Thymus (tissue), 11 donors: ENCODE measurements at regions not wholly inside any gene's neighbourhood (a gene's known extent, or its start where the extent isn't known, plus 50 kb on each side); places are given as distances from the start of the nearest gene placed in this dataset.

Experiments
- DNase-seq, 9 donors: peaks; one replicate each; pipeline ENCODE4 v3.0.0-alpha.2; 2013; ENCODE audit warnings: low spot score in 9 of 9, low read depth in 6 of 9, missing footprints in 1 of 9
- H3K27ac ChIP-seq, 2 donors: one replicate each; pipeline ENCODE4 v1.5.1; 2013; ENCODE audit warnings: control low read depth in 1 of 2, low read depth in 1 of 2, low read length in 1 of 2, mild to moderate bottlenecking in 1 of 2, moderate library complexity in 1 of 2
- H3K27me3 ChIP-seq, 2 donors: one replicate each; pipeline ENCODE4 v1.5.1; 2013; ENCODE audit warnings: low read length in 1 of 2; ENCODE audit not compliant: control insufficient read depth in 2 of 2, insufficient read depth in 1 of 2
- H3K36me3 ChIP-seq, 2 donors: one replicate each; pipeline ENCODE4 v1.5.1; 2013; ENCODE audit warnings: low read length in 1 of 2, mild to moderate bottlenecking in 1 of 2, moderate library complexity in 1 of 2; ENCODE audit not compliant: control insufficient read depth in 2 of 2, insufficient read depth in 2 of 2
- H3K4me1 ChIP-seq, 2 donors: one replicate each; pipeline ENCODE4 v1.5.1; 2013; ENCODE audit warnings: low read length in 2 of 2; ENCODE audit not compliant: control insufficient read depth in 2 of 2, insufficient read depth in 2 of 2
- H3K4me3 ChIP-seq, 2 donors: one replicate each; pipeline ENCODE4 v1.5.1; 2013; ENCODE audit warnings: low read length in 2 of 2, control low read depth in 1 of 2, mild to moderate bottlenecking in 1 of 2
- H3K9me3 ChIP-seq, 2 donors: one replicate each; pipeline ENCODE4 v1.5.1; 2013; ENCODE audit warnings: low read length in 1 of 2, mild to moderate bottlenecking in 1 of 2; ENCODE audit not compliant: control insufficient read depth in 2 of 2, insufficient read depth in 1 of 2
- WGBS: extraction: QIAGEN DNeasy Blood & Tissue Kit; methylation state at CpG from one replicate; pipeline ENCODE4 v1.1.7; 2013; 5-methylcytosine and 5-hydroxymethylcytosine counted together
- donor health status: healthy.

- Histone ChIP-seq H3K27ac (no peak overlapping the region), H3K36me3 (no peaks in the 10 kb centered on the region), H3K4me1 (no peaks in the 10 kb centered on the region), H3K9me3 (no peaks in the 10 kb centered on the region), H3K4me3 (no peak overlapping the region), H3K27me3 (no peaks in the 10 kb centered on the region)
- DNase-seq = no peak
- 88% methylated on average over 4 of the region's 4 CpGs for WGBS
Measured at GRCh38 chr16:56073508-56073907, 117.8 kb upstream of the GNAO1 start.

- 90% methylated on average over 4 of the region's 4 CpGs for WGBS
- no peak for DNase-seq
- H3K4me1 ChIP-seq = no peaks in the 10 kb centered on the region
- H3K9me3 ChIP-seq = no peaks in the 10 kb centered on the region
- H3K4me3 ChIP-seq = no peak overlapping the region
- no peak overlapping the region for H3K27ac ChIP-seq
- H3K27me3 ChIP-seq = no peaks in the 10 kb centered on the region
- H3K36me3 ChIP-seq = no peaks in the 10 kb centered on the region
Measured at GRCh38 chr16:56072096-56072495, 119.2 kb upstream of the GNAO1 start.

- no peak overlapping the region for H3K4me3 ChIP-seq
Measured at GRCh38 chr16:56068816-56069215, 122.5 kb upstream of the GNAO1 start.

GRCh38 chr16:56068314-56068713, 123.0 kb upstream of the GNAO1 start:
- Histone ChIP-seq H3K4me1 (no peaks in the 10 kb centered on the region), H3K4me3 (no peak overlapping the region), H3K36me3 (no peaks in the 10 kb centered on the region), H3K27me3 (no peaks in the 10 kb centered on the region), H3K9me3 (no peaks in the 10 kb centered on the region), H3K27ac (no peak overlapping the region)
- WGBS = 88% methylated on average over 2 of the region's 2 CpGs
- no peak for DNase-seq

More at GRCh38 chr16:56068816-56069215, 122.5 kb upstream of the GNAO1 start:
- 88% methylated on average over 3 of the region's 3 CpGs for WGBS
- no peaks in the 10 kb centered on the region for H3K4me1 ChIP-seq
- no peak for DNase-seq
- no peak overlapping the region for H3K27ac ChIP-seq
- no peaks in the 10 kb centered on the region for H3K27me3 ChIP-seq
- no peaks in the 10 kb centered on the region for H3K36me3 ChIP-seq
- no peaks in the 10 kb centered on the region for H3K9me3 ChIP-seq

GRCh38 chr16:56067406-56067805, 123.9 kb upstream of the GNAO1 start:
- no peak overlapping the region for H3K27ac ChIP-seq
- no peak for DNase-seq
- H3K9me3 ChIP-seq = no peaks in the 10 kb centered on the region
- H3K4me1 ChIP-seq = no peaks in the 10 kb centered on the region
- H3K36me3 ChIP-seq = no peaks in the 10 kb centered on the region
- no peaks in the 10 kb centered on the region for H3K27me3 ChIP-seq
- no peak overlapping the region for H3K4me3 ChIP-seq

- no peak for DNase-seq
- Histone ChIP-seq H3K4me1 (no peaks in the 10 kb centered on the region), H3K4me3 (no peak overlapping the region), H3K27ac (no peak overlapping the region), H3K27me3 (no peaks in the 10 kb centered on the region), H3K9me3 (no peaks in the 10 kb centered on the region), H3K36me3 (no peaks in the 10 kb centered on the region)
Measured at GRCh38 chr16:56066617-56067016, 124.7 kb upstream of the GNAO1 start.

- no peaks in the 10 kb centered on the region for H3K36me3 ChIP-seq
- H3K4me3 ChIP-seq = no peak overlapping the region
- no peak overlapping the region for H3K27ac ChIP-seq
- H3K9me3 ChIP-seq = no peaks in the 10 kb centered on the region
- no peaks in the 10 kb centered on the region for H3K27me3 ChIP-seq
- H3K4me1 ChIP-seq = no peaks in the 10 kb centered on the region
- DNase-seq = no peak
Measured at GRCh38 chr16:56063111-56063510, 128.2 kb upstream of the GNAO1 start.

- H3K9me3 ChIP-seq = no peaks in the 10 kb centered on the region
- no peak for DNase-seq
- no peak overlapping the region for H3K27ac ChIP-seq
Measured at GRCh38 chr16:56057151-56057550, 134.1 kb upstream of the GNAO1 start.

GRCh38 chr16:56050916-56051315, 140.4 kb upstream of the GNAO1 start:
- DNase-seq = no peak
- H3K4me1 ChIP-seq = no peaks in the 10 kb centered on the region
- H3K9me3 ChIP-seq = no peaks in the 10 kb centered on the region
- H3K27ac ChIP-seq = no peak overlapping the region
- no peaks in the 10 kb centered on the region for H3K27me3 ChIP-seq
- WGBS = 97% methylated on average over 4 of the region's 4 CpGs
- no peaks in the 10 kb centered on the region for H3K36me3 ChIP-seq
- no peak overlapping the region for H3K4me3 ChIP-seq

More at GRCh38 chr16:56057151-56057550, 134.1 kb upstream of the GNAO1 start:
- no peaks in the 10 kb centered on the region for H3K36me3 ChIP-seq
- no peak overlapping the region for H3K4me3 ChIP-seq
- WGBS = 96% methylated on average over 1 of the region's 1 CpG
- H3K27me3 ChIP-seq = no peaks in the 10 kb centered on the region
- H3K4me1 ChIP-seq = no peaks in the 10 kb centered on the region
